Muscle layer of colon (tissue), 2 donors: ENCODE measurements at regions not wholly inside any gene's neighbourhood (a gene's known extent, or its start where the extent isn't known, plus 50 kb on each side); places are given as distances from the start of the nearest gene placed in this dataset.

Source experiments
- H3K27ac ChIP-seq: one replicate; pipeline ENCODE4 v1.7.0; 2013; ENCODE audit warnings: low read depth, mild to moderate bottlenecking, low read length, moderate library complexity
- H3K27me3 ChIP-seq, 2 donors: one replicate each; pipeline ENCODE4 v1.7.0; 2013; ENCODE audit warnings: low read length in 2 of 2, mild to moderate bottlenecking in 2 of 2; ENCODE audit not compliant: insufficient read depth in 2 of 2, control insufficient read depth in 1 of 2
- H3K36me3 ChIP-seq: one replicate; pipeline ENCODE4 v1.7.0; 2013; ENCODE audit warnings: mild to moderate bottlenecking, low read length; ENCODE audit not compliant: insufficient read depth
- H3K4me1 ChIP-seq: one replicate; pipeline ENCODE4 v1.7.0; 2013; ENCODE audit warnings: mild to moderate bottlenecking, low read length; ENCODE audit not compliant: insufficient read depth
- H3K4me3 ChIP-seq, 2 donors: one replicate each; pipeline ENCODE4 v1.7.0; 2013; ENCODE audit warnings: low read length in 2 of 2, low read depth in 1 of 2, mild to moderate bottlenecking in 1 of 2, moderate library complexity in 1 of 2
- H3K9ac ChIP-seq: one replicate; pipeline ENCODE4 v1.7.0; 2013; ENCODE audit warnings: low read length
- H3K9me3 ChIP-seq: one replicate; pipeline ENCODE4 v1.7.0; 2013; ENCODE audit warnings: mild to moderate bottlenecking, low read length
- donor health status: abdominal sarcoma.
- donor health status: Adenocarcinoma of cecum.

GRCh38 chr15:101563176-101563796, 73.8 kb upstream of the PCSK6 start:
- no peak overlapping the region for H3K4me3 ChIP-seq
- H3K9me3 ChIP-seq, result no peaks in the 10 kb centered on the region
- H3K4me1 ChIP-seq, result no peaks in the 10 kb centered on the region
- no peaks in the 10 kb centered on the region for H3K36me3 ChIP-seq
- H3K27ac ChIP-seq, result no peak overlapping the region
- H3K27me3 ChIP-seq, result no peaks in the 10 kb centered on the region
- H3K9ac ChIP-seq, result no peak overlapping the region

DNA sequence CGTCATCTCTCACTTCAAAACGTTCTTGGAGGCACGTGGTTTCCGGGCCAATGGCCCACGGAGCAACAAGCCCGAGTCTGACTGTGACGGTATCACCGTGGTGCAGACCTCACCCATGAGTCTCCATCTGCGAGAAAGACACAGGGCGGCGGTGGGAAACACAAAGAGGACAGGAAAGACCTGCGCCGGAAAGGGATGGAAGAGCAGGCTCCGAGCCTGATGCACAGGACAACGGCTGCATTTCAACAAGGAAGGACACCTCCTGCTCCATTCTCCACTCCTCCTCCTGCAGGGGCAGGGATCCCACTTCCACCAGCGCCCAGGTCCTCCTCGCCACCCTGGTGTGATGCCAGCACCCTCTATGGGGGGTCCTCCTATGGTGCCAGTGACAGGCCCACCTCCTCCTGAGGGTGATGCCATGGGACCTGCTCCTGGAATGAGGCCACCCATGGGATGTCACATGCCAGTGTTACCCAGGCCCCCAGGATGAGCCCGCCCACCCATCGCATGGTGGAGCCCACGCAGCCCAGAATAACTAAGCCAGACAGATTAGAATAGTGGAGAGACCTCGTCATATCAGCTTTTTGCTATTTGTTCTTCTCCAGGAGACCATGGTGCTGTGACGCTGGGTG, 73.0 kb upstream of the PCSK6 start:
- H3K4me1 ChIP-seq, result no peaks in the 10 kb centered on the region
- H3K9ac ChIP-seq, result no peak overlapping the region
- no peak overlapping the region for H3K4me3 ChIP-seq
- no peaks in the 10 kb centered on the region for H3K9me3 ChIP-seq
- no peaks in the 10 kb centered on the region for H3K27me3 ChIP-seq
- no peaks in the 10 kb centered on the region for H3K36me3 ChIP-seq
- H3K27ac ChIP-seq, result no peak overlapping the region

DNA sequence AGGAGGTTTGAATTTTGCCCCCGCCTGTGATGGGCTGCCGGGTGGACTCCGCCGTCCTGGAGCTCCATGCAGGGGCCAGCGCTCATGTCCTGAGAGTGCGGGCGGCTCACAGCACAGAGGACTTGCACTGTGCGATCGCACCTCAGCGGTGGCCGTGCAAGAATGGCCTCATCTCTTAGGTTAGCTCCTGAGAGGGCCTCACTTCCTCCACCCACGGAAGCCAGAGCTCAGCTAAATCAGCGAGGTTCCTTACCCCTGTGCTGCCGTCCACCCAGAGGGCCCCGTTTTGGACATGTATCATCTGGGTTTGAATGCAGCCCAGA, 72.0 kb upstream of the PCSK6 start:
- no peak overlapping the region for H3K4me3 ChIP-seq
- H3K4me1 ChIP-seq, result no peaks in the 10 kb centered on the region

GRCh38 chr15:101560722-101561583, 71.4 kb upstream of the PCSK6 start:
- Histone ChIP-seq H3K4me3 (no peak overlapping the region), H3K36me3 (no peaks in the 10 kb centered on the region), H3K27me3 (no peaks in the 10 kb centered on the region), H3K9me3 (no peaks in the 10 kb centered on the region), H3K4me1 (no peaks in the 10 kb centered on the region), H3K9ac (no peak overlapping the region), H3K27ac (no peak overlapping the region)

More for the DNA sequence above, 72.0 kb upstream of the PCSK6 start:
- H3K36me3 ChIP-seq, result no peaks in the 10 kb centered on the region
- no peaks in the 10 kb centered on the region for H3K9me3 ChIP-seq
- H3K9ac ChIP-seq, result no peak overlapping the region
- H3K27ac ChIP-seq, result no peak overlapping the region
- H3K27me3 ChIP-seq, result no peaks in the 10 kb centered on the region

GRCh38 chr15:101559952-101560351, 70.4 kb upstream of the PCSK6 start:
- Histone ChIP-seq H3K4me3 (no peak overlapping the region), H3K9ac (no peak overlapping the region), H3K4me1 (no peaks in the 10 kb centered on the region), H3K27ac (no peak overlapping the region), H3K27me3 (no peaks in the 10 kb centered on the region), H3K9me3 (no peaks in the 10 kb centered on the region), H3K36me3 (no peaks in the 10 kb centered on the region)

GRCh38 chr15:101558221-101558941, 68.9 kb upstream of the PCSK6 start:
- no peak overlapping the region for H3K9ac ChIP-seq
- H3K27me3 ChIP-seq, result no peaks in the 10 kb centered on the region
- no peak overlapping the region for H3K4me3 ChIP-seq
- no peaks in the 10 kb centered on the region for H3K36me3 ChIP-seq
- H3K27ac ChIP-seq, result no peak overlapping the region
- H3K4me1 ChIP-seq, result peaks cover 12% of the 10 kb centered on the region
- no peaks in the 10 kb centered on the region for H3K9me3 ChIP-seq

GRCh38 chr15:101556273-101556672, 66.8 kb upstream of the PCSK6 start:
- no peaks in the 10 kb centered on the region for H3K36me3 ChIP-seq
- H3K27me3 ChIP-seq, result no peaks in the 10 kb centered on the region
- no peak overlapping the region for H3K27ac ChIP-seq
- peaks cover 12% of the 10 kb centered on the region for H3K4me1 ChIP-seq
- no peak overlapping the region for H3K4me3 ChIP-seq
- H3K9me3 ChIP-seq, result no peaks in the 10 kb centered on the region
- no peak overlapping the region for H3K9ac ChIP-seq

DNA sequence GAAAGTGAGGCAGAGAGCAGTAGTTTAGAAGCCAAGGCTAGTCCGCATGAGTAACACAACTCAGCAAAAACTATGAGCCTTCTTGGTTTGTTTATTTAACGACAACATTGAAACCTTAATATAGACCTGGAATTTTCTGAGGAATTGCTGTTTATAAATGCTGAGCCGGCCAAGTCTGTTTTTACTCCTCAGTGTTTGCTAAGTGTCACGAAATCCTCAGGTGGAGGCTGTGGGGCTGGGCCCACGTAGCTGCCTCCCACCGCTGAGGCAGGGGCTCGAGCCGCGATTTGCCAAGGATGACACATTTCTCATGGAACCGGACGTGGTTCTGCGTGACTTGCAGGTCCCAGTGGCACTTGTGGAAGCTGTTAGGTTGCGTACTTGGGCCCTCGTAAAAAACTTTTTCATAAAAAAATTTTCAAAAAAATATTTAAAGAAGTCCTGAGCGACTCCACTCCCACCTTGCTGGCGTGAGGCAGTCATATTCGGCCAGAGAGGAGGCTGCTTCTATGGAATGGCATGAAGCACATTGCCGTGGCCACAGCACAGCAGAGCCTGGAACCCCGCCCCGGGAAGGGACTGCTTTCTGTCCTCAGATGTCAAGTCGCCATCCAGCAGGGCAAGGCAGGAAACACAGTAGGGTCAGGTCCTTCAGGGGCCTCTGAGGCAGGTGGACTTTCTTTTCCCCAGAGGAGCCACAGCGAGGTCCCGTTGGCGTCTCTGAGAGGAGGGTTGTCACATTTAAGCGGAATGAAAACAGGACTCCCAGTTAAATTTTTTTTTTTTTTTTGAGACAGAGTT, 64.8 kb upstream of the PCSK6 start:
- no peaks in the 10 kb centered on the region for H3K27me3 ChIP-seq
- H3K27ac ChIP-seq, result peak overlapping the region; percentile 29
- H3K36me3 ChIP-seq, result no peaks in the 10 kb centered on the region
- no peak overlapping the region for H3K9ac ChIP-seq
- peak overlapping the region in 1 of 2 donors; percentile 23 for H3K4me3 ChIP-seq
- H3K4me1 ChIP-seq, result peaks cover 12% of the 10 kb centered on the region
- no peaks in the 10 kb centered on the region for H3K9me3 ChIP-seq

GRCh38 chr15:101551696-101552591, 62.4 kb upstream of the PCSK6 start:
- no peak overlapping the region for H3K9ac ChIP-seq
- no peaks in the 10 kb centered on the region for H3K27me3 ChIP-seq
- no peaks in the 10 kb centered on the region for H3K9me3 ChIP-seq
- H3K4me3 ChIP-seq, result no peak overlapping the region
- no peaks in the 10 kb centered on the region for H3K36me3 ChIP-seq
- H3K4me1 ChIP-seq, result peaks cover 12% of the 10 kb centered on the region
- H3K27ac ChIP-seq, result no peak overlapping the region

GRCh38 chr15:101550124-101550523, 60.6 kb upstream of the PCSK6 start:
- Histone ChIP-seq H3K36me3 (no peaks in the 10 kb centered on the region), H3K4me3 (no peak overlapping the region), H3K27me3 (no peaks in the 10 kb centered on the region), H3K4me1 (peaks cover 12% of the 10 kb centered on the region), H3K9me3 (no peaks in the 10 kb centered on the region), H3K9ac (no peak overlapping the region), H3K27ac (no peak overlapping the region)
